Activated CD4-positive, alpha-beta T cell treated with anti-CD3 and anti-CD28 coated beads, Interleukin-2, amount 50 U/mL, for 48 hours (primary cell): ENCODE measurements at regions not wholly inside any gene's neighbourhood (a gene's known extent, or its start where the extent isn't known, plus 50 kb on each side); places are given as distances from the start of the nearest gene placed in this dataset.

Source experiments
- DNase-seq, 2 experiments: peaks; one replicate each; pipeline ENCODE4 v3.0.0-alpha.2; 2020

DNA sequence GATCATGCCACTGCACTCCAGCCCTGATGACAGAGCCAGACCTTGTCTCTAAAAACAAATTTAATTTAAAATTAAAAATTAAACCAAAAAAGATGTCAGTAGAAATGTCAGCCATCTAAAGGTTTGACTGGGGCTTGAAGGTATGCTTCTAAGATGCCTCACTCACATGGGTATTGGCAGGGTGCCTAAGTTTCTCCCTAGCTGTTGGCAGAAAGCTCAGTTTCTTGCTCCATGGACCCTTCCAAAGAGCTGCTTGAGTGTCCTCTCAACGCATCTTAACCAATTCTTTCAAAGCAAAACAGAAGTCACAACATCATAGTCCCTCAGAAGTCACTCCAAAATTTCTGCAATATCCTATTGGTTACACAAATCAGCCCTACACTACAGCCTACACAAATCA lies 231.0 kb upstream of the ADGRL2 start:
- no peak for DNase-seq

GRCh38 chr1:81563632-81564031 lies 237.1 kb upstream of the ADGRL2 start:
- DNase-seq: no peak

DNA sequence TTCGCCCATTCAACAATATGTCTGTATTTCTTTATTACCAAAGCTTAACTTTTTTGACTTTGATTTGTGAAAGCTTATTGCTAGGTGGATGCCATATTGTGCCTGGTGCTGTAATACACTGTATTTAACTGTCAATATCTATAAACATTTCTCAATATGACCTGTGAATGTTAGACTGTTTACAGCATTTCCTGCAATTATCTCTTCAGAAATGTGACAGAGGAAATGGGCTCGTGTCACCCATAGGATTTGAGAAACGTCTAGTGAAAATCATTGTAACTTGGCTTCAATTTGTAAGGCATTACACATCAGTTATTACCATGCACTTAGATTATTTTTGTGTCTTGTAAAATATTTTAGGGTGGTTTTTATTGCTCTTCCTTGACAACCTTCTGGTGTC lies 237.8 kb upstream of the ADGRL2 start:
- DNase-seq: no peak

DNA sequence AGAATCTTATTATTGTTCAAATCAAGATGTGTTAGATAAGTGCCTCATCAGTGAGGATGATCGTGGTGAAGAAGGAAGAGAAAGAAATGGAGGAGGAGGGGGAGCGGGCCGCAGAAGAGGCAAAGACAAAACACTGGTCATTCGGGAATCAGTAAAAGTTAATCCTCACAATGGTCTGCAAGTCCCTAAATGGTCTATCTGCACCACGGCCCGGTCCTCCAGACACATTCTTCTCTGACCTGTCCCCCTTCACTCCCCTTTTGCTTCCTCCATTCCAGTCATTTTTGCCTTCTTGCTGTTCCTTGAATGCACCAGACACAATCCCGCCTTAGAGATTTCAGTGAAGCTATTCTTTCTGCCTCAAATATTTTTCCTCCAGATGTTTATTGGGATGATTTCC lies 240.1 kb upstream of the ADGRL2 start:
- DNase-seq: no peak

- DNase-seq: no peak
Observed at GRCh38 chr1:81559662-81560350, 240.9 kb upstream of the ADGRL2 start.

GRCh38 chr1:81558291-81559076 lies 242.2 kb upstream of the ADGRL2 start:
- DNase-seq: no peak

- no peak for DNase-seq
Observed at GRCh38 chr1:81556968-81557367, 243.8 kb upstream of the ADGRL2 start.

GRCh38 chr1:81554534-81554933 lies 246.2 kb upstream of the ADGRL2 start:
- DNase-seq: no peak

DNA sequence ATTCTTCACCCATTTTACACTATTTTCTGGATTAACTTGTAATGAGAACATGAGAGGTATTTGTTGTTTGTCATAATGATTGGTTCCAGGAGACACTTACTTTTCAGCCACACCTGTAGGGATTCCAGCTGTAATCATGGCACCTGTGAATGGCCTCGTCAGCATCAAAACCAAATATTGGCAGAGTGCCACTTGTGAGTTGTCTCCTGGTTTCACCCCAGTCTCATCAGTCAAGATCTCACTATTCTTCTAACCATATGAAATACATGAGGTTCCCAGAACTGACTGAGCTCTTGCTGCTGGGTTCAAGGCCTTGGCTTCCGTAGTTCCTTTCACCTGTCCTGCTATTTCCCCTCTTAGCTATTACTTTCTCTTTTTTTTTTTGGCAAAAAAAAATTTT lies 246.6 kb upstream of the ADGRL2 start:
- DNase-seq: no peak

DNA sequence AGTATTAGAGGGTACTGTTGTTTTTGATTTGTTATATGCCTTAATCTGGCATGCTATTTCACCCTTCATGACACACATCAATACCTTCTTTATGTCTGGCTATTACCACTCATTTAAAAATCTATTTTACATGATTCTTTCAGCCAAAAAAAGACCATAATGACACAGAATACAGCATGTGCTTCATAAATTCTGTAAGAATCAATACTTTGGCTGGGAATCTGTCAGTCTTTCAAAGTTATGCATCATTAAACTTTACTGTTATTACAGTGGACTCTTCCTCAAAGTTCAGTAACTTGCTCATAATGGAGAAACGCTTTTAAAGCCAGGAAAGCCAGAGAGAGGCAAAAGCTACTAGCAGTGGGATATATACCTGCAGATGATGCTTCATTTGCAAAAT lies 247.2 kb upstream of the ADGRL2 start:
- no peak for DNase-seq

- no peak for DNase-seq
Observed at GRCh38 chr1:81551946-81552345, 248.8 kb upstream of the ADGRL2 start.

GRCh38 chr1:81550753-81551152 lies 250.0 kb upstream of the ADGRL2 start:
- no peak for DNase-seq

- no peak for DNase-seq
Observed at GRCh38 chr1:81549588-81550127, 251.1 kb upstream of the ADGRL2 start.

DNA sequence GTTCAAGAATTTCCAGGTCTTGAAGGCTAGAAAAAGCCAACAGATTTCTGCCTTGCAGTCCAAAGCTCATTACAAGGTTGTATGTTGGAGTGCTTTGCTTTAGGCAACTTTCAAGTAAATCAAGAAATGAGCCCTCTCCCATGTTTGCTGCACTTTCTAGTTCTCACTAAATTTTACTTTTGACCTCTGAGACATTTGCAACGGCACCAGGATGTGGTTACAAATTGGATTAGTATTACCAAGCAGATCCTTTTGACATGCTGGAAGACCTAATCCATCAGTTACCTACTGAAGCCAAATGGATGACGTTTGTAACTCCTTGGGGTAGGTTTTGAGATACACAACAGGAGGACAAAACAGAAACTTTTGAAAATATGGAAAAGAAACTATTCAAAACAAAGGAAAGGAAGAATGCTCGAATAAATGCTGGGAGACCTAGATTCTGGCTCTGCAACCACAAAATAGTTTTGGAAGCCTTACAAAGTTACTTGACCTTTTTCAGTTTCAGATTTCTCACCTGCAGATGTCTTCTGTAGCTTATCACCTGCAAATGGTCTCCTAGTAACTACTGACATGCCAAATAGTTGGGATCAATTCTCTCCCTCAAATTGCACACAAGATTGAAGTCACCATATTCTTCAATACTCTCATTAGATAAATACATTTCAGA lies 251.7 kb upstream of the ADGRL2 start:
- DNase-seq: no peak

GRCh38 chr1:81547912-81548303 lies 252.8 kb upstream of the ADGRL2 start:
- DNase-seq: no peak

- no peak for DNase-seq
Observed at GRCh38 chr1:81547261-81547911, 253.3 kb upstream of the ADGRL2 start.

DNA sequence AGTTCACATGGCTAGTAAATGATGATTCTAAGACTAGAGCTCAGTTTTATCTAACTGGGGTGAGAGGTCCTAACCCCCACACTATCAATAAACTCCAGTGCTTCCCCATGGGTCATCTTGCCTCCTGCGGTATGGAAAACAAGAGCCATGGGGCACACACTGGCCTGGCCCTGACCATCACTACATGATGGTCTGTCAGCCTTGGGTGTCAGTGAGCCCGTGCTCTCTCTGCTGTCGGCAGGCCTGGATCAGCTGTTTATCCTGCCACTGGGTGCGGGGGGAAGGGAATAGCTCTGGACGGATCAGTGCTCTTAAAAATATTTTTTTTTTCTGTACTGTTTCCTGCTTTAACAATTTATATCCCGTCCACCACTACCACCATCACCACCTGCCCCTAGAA lies 255.0 kb upstream of the ADGRL2 start:
- DNase-seq: no peak

GRCh38 chr1:81543764-81544163 lies 257.0 kb upstream of the ADGRL2 start:
- DNase-seq: no peak

DNA sequence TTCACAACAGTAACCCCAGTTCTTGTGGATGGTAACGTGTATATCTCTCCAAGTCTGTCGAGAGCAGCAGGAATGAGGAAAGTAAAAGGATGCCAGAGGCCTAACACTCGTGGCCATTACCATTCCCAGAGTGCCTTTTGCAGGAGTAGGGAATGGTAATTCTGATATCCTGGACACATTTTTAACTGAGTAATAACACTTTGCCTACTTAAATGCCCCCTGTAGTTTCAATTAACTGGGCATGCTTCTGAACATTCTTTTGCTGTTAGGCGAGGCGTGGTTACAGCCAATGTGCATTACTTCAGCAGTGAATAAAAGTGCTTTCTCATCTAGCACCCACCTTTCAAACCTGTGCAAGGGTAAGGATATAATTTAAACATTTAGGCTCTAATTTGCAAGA lies 258.5 kb upstream of the ADGRL2 start:
- no peak for DNase-seq

- DNase-seq: no peak
Observed at GRCh38 chr1:81540216-81540615, 260.5 kb upstream of the ADGRL2 start.

DNA sequence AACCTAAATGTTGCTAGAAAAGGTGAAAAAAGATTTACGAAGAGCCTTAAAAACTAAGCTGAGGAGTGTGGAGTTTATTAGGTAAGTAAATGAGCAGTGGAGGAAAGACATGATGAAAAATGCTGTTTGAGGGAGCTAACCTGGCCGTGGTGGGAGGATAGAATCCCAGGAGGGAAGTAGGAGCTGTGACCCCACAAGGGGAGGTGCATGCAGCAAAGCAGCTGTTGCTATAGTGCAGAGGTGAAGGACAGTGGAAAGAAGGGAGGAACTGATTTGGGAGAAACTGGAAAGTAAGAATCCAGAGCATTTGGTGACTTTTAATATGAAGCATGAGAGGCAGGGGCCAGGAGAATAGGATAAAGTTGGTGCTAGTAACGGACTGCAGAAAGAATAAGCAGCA lies 271.7 kb upstream of the ADGRL2 start:
- no peak for DNase-seq

- DNase-seq: no peak
Observed at GRCh38 chr1:81525085-81525484, 275.6 kb upstream of the ADGRL2 start.

DNA sequence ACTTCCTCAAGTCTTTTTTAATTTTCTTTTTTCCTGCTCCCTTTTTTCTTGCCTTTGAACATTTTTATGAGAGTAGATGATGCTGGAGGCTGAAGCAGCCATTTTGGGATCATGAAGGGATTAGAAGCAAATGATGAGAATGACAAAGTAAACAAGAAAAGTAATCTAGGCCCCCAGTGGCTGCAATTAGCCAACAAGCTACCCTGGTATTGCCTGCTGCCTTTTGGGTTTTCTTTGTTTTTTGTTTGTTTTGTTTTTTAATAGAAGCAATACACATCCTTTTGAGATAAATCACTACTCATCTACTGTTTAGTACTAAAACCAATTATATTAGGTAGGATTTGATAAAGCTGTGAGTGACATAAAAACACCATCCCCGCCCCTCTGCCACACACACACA lies 280.7 kb upstream of the ADGRL2 start:
- no peak for DNase-seq
